H1 (cell line): ENCODE measurements at regions not wholly inside any gene's neighbourhood (a gene's known extent, or its start where the extent isn't known, plus 50 kb on each side); places are given as distances from the start of the nearest gene placed in this dataset.

ENCODE experiments used
- CTCF ChIA-PET: fragments of 300-600 bp; sonication (Branson Sonifier 250); formaldehyde crosslinking; loops from one replicate; lab custom pipeline; 2021; ENCODE audit not compliant: partially characterized antibody; lab: Charles Lee
- POLR2A ChIA-PET: fragments of 300-600 bp; sonication (Branson Sonifier 250); formaldehyde crosslinking; loops from one replicate; lab custom pipeline; 2021; ENCODE audit warnings: inconsistent platforms; ENCODE audit not compliant: partially characterized antibody; lab: Charles Lee
- DNase-seq, 2 experiments: peaks; one replicate each; pipeline versions ENCODE4 v3.0.0 to v3.0.0-alpha.2; 2010 to 2022; ENCODE audit warnings: low spot score in 2 of 2, low read depth in 1 of 2, mixed read lengths in 1 of 2
- FAIRE-seq: peaks from 2 replicates; lab custom pipeline; 2011; peaks lifted over from hg19 to GRCh38; lab: Jason Lieb, UNC
- H2AFZ ChIP-seq: 2 replicates; pipeline ENCODE4 v1.8.1; 2012; ENCODE audit warnings: low read length, inconsistent platforms
- H2AK5ac ChIP-seq: 2 replicates; pipeline ENCODE4 v1.6.1; 2013; ENCODE audit warnings: low read depth, low read length
- H2BK120ac ChIP-seq: replicated peaks from 2 replicates; pipeline ENCODE3; 2013; ENCODE audit warnings: low read depth, low read length, inconsistent platforms
- H2BK12ac ChIP-seq: 2 replicates; pipeline ENCODE4 v1.6.1; 2013; ENCODE audit warnings: low read depth, low read length
- H2BK15ac ChIP-seq: 2 replicates; pipeline ENCODE4 v1.6.1; 2013; ENCODE audit warnings: low read length
- H2BK20ac ChIP-seq: 2 replicates; pipeline ENCODE4 v1.6.1; 2013; ENCODE audit warnings: low read length
- H2BK5ac ChIP-seq: 2 replicates; pipeline ENCODE4 v1.6.1; 2013; ENCODE audit warnings: low read depth, low read length
- H3K14ac ChIP-seq: 2 replicates; pipeline ENCODE4 v1.6.1; 2013; ENCODE audit warnings: inconsistent platforms; ENCODE audit not compliant: insufficient read length
- H3K18ac ChIP-seq: 2 replicates; pipeline ENCODE4 v1.6.1; 2013; ENCODE audit warnings: low read length; ENCODE audit errors: extremely low read depth
- H3K23ac ChIP-seq: 2 replicates; pipeline ENCODE4 v1.6.1; 2013; ENCODE audit warnings: inconsistent platforms; ENCODE audit not compliant: insufficient read length
- H3K23me2 ChIP-seq: 2 replicates; pipeline ENCODE4 v1.6.1; 2013; ENCODE audit warnings: low read depth, low read length
- H3K27ac ChIP-seq: 2 replicates; pipeline ENCODE4 v1.6.1; 2011; ENCODE audit warnings: low read depth, low read length, inconsistent platforms
- H3K27me3 ChIP-seq, 4 experiments: replicated peaks in 1 of 4; 1 replicate in 1 of 4; 2 replicates in 3 of 4; pipeline versions ENCODE4 v1.6.1 to v1.8.1; 2011 to 2013; ENCODE audit warnings: low read length in 3 of 4, mild to moderate bottlenecking in 3 of 4, inconsistent platforms in 2 of 4, mixed read lengths in 2 of 4, moderate library complexity in 1 of 4; ENCODE audit not compliant: control insufficient read depth in 3 of 4, insufficient read depth in 3 of 4; ENCODE audit errors: extremely low read depth in 1 of 4
- H3K36me3 ChIP-seq, 4 experiments: 2 replicates each; pipeline versions ENCODE4 v1.6.1 to v1.8.1; 2011 to 2013; ENCODE audit warnings: mild to moderate bottlenecking in 4 of 4, low read length in 3 of 4, moderate library complexity in 2 of 4, control low read depth in 1 of 4, inconsistent platforms in 1 of 4; ENCODE audit not compliant: insufficient read depth in 4 of 4, control insufficient read depth in 2 of 4
- H3K4ac ChIP-seq: replicated peaks from 2 replicates; pipeline ENCODE3; 2013; ENCODE audit warnings: low read length, low read depth, mixed read lengths, inconsistent platforms; ENCODE audit not compliant: insufficient read length
- H3K4me1 ChIP-seq, 4 experiments: replicated peaks in 1 of 4; 1 replicate in 1 of 4; 2 replicates in 3 of 4; pipeline versions ENCODE4 v1.6.1 to v1.8.1; 2011 to 2013; ENCODE audit warnings: low read length in 3 of 4, inconsistent platforms in 2 of 4, mixed read lengths in 1 of 4; ENCODE audit not compliant: insufficient read depth in 4 of 4, control insufficient read depth in 3 of 4
- H3K4me2 ChIP-seq, 2 experiments: 2 replicates each; pipeline versions ENCODE4 v1.6.1 to v1.8.1; 2011 to 2013; ENCODE audit warnings: low read depth in 2 of 2, low read length in 2 of 2, control low read depth in 1 of 2, inconsistent platforms in 1 of 2, mild to moderate bottlenecking in 1 of 2; ENCODE audit not compliant: insufficient read depth in 1 of 2
- H3K4me3 ChIP-seq, 4 experiments: fragments of 200-600, 300-600 bp in 1 of 4; sonication (generic), shearing (Covaris generic), sonication (Bioruptor Twin) in 1 of 4; 2 replicates each; pipeline versions ENCODE4 v1.5.1 to v1.8.1; 2011 to 2016; ENCODE audit warnings: low read length in 4 of 4, low read depth in 3 of 4, control low read depth in 2 of 4, inconsistent platforms in 2 of 4, mild to moderate bottlenecking in 2 of 4, mixed read lengths in 1 of 4, moderate library complexity in 1 of 4; ENCODE audit not compliant: insufficient read depth in 2 of 4; ENCODE audit errors: extremely low read depth in 1 of 4
- H3K56ac ChIP-seq: replicated peaks from 2 replicates; pipeline ENCODE3; 2013; ENCODE audit warnings: low read depth, mild to moderate bottlenecking, mixed read lengths, low read length, inconsistent platforms; ENCODE audit not compliant: insufficient read length
- H3K79me1 ChIP-seq: 2 replicates; pipeline ENCODE4 v1.6.1; 2013; ENCODE audit warnings: low read depth, low read length, control low read depth
- H3K79me2 ChIP-seq, 2 experiments: 2 replicates each; pipeline versions ENCODE4 v1.6.1 to v1.8.1; 2012 to 2013; ENCODE audit warnings: low read length in 2 of 2, mild to moderate bottlenecking in 2 of 2, inconsistent platforms in 1 of 2; ENCODE audit not compliant: insufficient read depth in 2 of 2, control insufficient read depth in 1 of 2
- H3K9ac ChIP-seq, 4 experiments: replicated peaks in 1 of 4; 1 replicate in 1 of 4; 2 replicates in 3 of 4; pipeline versions ENCODE4 v1.6.1 to v1.8.1; 2011 to 2013; ENCODE audit warnings: low read depth in 3 of 4, low read length in 3 of 4, control low read depth in 2 of 4, mild to moderate bottlenecking in 2 of 4, moderate library complexity in 2 of 4, inconsistent platforms in 1 of 4; ENCODE audit errors: extremely low read depth in 1 of 4
- H3K9me3 ChIP-seq, 2 experiments: 2 replicates each; pipeline versions ENCODE4 v1.6.1 to v1.8.1; 2012 to 2013; ENCODE audit warnings: mild to moderate bottlenecking in 2 of 2, moderate library complexity in 2 of 2, control low read depth in 1 of 2, inconsistent platforms in 1 of 2, low read depth in 1 of 2, low read length in 1 of 2, mixed read lengths in 1 of 2; ENCODE audit not compliant: insufficient read depth in 2 of 2
- H4K20me1 ChIP-seq, 2 experiments: replicated peaks in 1 of 2; 2 replicates each; pipeline versions ENCODE3 to v1.8.1; 2011 to 2013; ENCODE audit warnings: inconsistent platforms in 2 of 2, low read length in 2 of 2, mild to moderate bottlenecking in 1 of 2; ENCODE audit not compliant: insufficient read depth in 2 of 2, control insufficient read depth in 1 of 2
- H4K5ac ChIP-seq: 2 replicates; pipeline ENCODE4 v1.6.1; 2013; ENCODE audit warnings: low read length, low read depth, mixed read lengths, inconsistent platforms; ENCODE audit not compliant: insufficient read length
- H4K8ac ChIP-seq: 2 replicates; pipeline ENCODE4 v1.8.0; 2013; ENCODE audit warnings: mild to moderate bottlenecking, moderate library complexity, low read length, inconsistent platforms; ENCODE audit not compliant: insufficient read depth; ENCODE audit errors: extremely low read depth
- H4K91ac ChIP-seq: replicated peaks from 2 replicates; pipeline ENCODE3; 2013; ENCODE audit warnings: low read length, mixed read lengths, inconsistent platforms; ENCODE audit not compliant: insufficient read length
- EZH2 ChIP-seq: fragments of 200-600 bp; sonication (generic); IDR thresholded peaks from 2 replicates; pipeline ENCODE4 v1.7.1; 2012; ENCODE audit warnings: low read depth, mild to moderate bottlenecking, moderate library complexity, low read length, inconsistent platforms; ENCODE audit not compliant: severe bottlenecking
- WGBS, 2 experiments: shearing (Covaris generic) in 1 of 2; methylation state at CpG; one replicate each; pipeline versions ENCODE4 v1.1.6 to v1.1.7; 2013 to 2015; ENCODE audit warnings: low lambda C conversion rate in 2 of 2, mixed read lengths in 2 of 2, inconsistent platforms in 1 of 2, low coverage in 1 of 2, missing lambda C conversion rate in 1 of 2; ENCODE audit not compliant: insufficient replicate concordance in 2 of 2, insufficient coverage in 1 of 2, insufficient read length in 1 of 2; ENCODE audit errors: extremely low coverage in 1 of 2, missing lambda C conversion rate in 1 of 2; 5-methylcytosine and 5-hydroxymethylcytosine counted together

DNA sequence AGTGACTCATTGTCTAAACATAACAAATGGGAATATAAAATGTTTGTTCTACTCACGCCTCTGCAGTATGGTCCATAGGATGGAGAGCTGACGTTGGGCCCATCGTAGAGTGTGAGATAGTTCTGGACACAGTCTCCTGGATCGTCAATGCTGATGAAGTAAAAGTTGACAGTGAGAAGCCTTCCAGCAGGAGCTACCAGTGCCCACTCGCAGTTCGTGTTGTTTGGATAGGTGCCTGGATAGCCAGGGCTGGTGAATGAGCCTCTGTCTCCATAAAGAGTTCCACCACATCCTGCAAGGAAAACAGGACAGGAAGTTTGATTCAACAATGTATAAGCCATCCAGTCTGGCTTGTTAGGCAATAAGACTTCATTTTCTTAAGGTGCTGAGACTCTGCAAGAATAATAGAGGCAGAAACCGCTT is 79.6 kb downstream of the OR13A1 start:
- no peaks in the 10 kb centered on the region for H3K79me1 ChIP-seq
- H2BK120ac ChIP-seq: no peak overlapping the region
- no peak for DNase-seq
- H2BK20ac ChIP-seq: no peak overlapping the region
- CTCF ChIA-PET: interaction anchor here (0.6 to 2.8 kb wide), 17 partner anchors 9 to 1221 kb away, joined by 3 to 20 read pairs (median 5); no protein-coding TSS in a partner anchor
- no peaks in the 10 kb centered on the region for H3K9me3 ChIP-seq
- FAIRE-seq: no peak
- H2BK12ac ChIP-seq: no peak overlapping the region
- no peaks in the 10 kb centered on the region for H4K20me1 ChIP-seq
- no peak overlapping the region for H4K8ac ChIP-seq
- H2BK5ac ChIP-seq: no peak overlapping the region
- H3K79me2 ChIP-seq: no peaks in the 10 kb centered on the region
- H3K4me1 ChIP-seq: no peaks in the 10 kb centered on the region
- no peaks in the 10 kb centered on the region for H3K23me2 ChIP-seq
- no peak overlapping the region; the same call in 1 of the 2 replicates for H2AFZ ChIP-seq
- POLR2A ChIA-PET: no interaction called here
- 92% methylated on average over 7 of the region's 7 CpGs; no CpG with 5 or more reads in 1 of the 2 experiments for WGBS, 2 experiments
- peaks cover 0 to 1% (median 0%) of the 10 kb centered on the region in 4 experiments; a peak in 1 of 7 replicates for H3K27me3 ChIP-seq
- H2AK5ac ChIP-seq: no peak overlapping the region
- no peaks in the 10 kb centered on the region for H3K36me3 ChIP-seq
- no peak overlapping the region for H3K4me3 ChIP-seq
- H3K4me2 ChIP-seq: no peak overlapping the region
- no peak overlapping the region for H3K14ac ChIP-seq
- H2BK15ac ChIP-seq: no peak overlapping the region
- no peak overlapping the region for H3K4ac ChIP-seq
- no peak overlapping the region for H4K5ac ChIP-seq
- H3K18ac ChIP-seq: no peak overlapping the region
- H4K91ac ChIP-seq: no peak overlapping the region
- H3K56ac ChIP-seq: peak overlapping the region; percentile 64
- H3K23ac ChIP-seq: no peak overlapping the region
- no peak overlapping the region for H3K27ac ChIP-seq
- H3K9ac ChIP-seq: no peak overlapping the region
- TF ChIP-seq EZH2: no peak
